Epidermal melanocyte (primary cell): ENCODE measurements at regions not wholly inside any gene's neighbourhood (a gene's known extent, or its start where the extent isn't known, plus 50 kb on each side); places are given as distances from the start of the nearest gene placed in this dataset.
"Not testable (repeated sequence)": the region's sequence is repeated elsewhere in the genome, so short reads cannot be mapped to it uniquely, and the experiment has no call there.

ENCODE experiments used
- DNase-seq: peaks from one replicate; pipeline ENCODE4 v3.0.0; 2011; ENCODE audit warnings: low spot score; ENCODE audit not compliant: insufficient read length

- DNase-seq: no peak
These were observed 192.4 kb downstream of the SEC14L1 start for GRCh38 chr17:77332981-77333685.

GRCh38 chr17:77337150-77337549 is 196.4 kb downstream of the SEC14L1 start:
- DNase-seq: no peak

GRCh38 chr17:77341069-77341541 is 200.3 kb downstream of the SEC14L1 start:
- DNase-seq: no peak

GRCh38 chr17:77342656-77342990 is 201.9 kb downstream of the SEC14L1 start:
- DNase-seq: not testable (repeated sequence)

GRCh38 chr17:77343031-77343800 is 202.4 kb downstream of the SEC14L1 start:
- DNase-seq: no peak

GRCh38 chr17:77344038-77344437 is 203.3 kb downstream of the SEC14L1 start:
- no peak for DNase-seq

- DNase-seq: no peak
These were observed 204.6 kb downstream of the SEC14L1 start for GRCh38 chr17:77345260-77345910.

GRCh38 chr17:77346765-77347164 is 206.0 kb downstream of the SEC14L1 start:
- DNase-seq: no peak

- no peak for DNase-seq
These were observed 206.8 kb downstream of the SEC14L1 start for GRCh38 chr17:77347544-77347943.

GRCh38 chr17:77349976-77350830 is 209.4 kb downstream of the SEC14L1 start:
- no peak for DNase-seq

- DNase-seq: no peak
These were observed 211.7 kb downstream of the SEC14L1 start for GRCh38 chr17:77352441-77352840.

GRCh38 chr17:77352996-77353395 is 212.2 kb downstream of the SEC14L1 start:
- DNase-seq: no peak

GRCh38 chr17:77353684-77354419 is 213.1 kb downstream of the SEC14L1 start:
- no peak for DNase-seq

GRCh38 chr17:77354420-77354669 is 213.6 kb downstream of the SEC14L1 start:
- DNase-seq: no peak

- no peak for DNase-seq
These were observed 214.1 kb downstream of the SEC14L1 start for GRCh38 chr17:77354670-77355455.

GRCh38 chr17:77356109-77356689 is 215.4 kb downstream of the SEC14L1 start:
- no peak for DNase-seq

GRCh38 chr17:77356690-77357201 is 216.0 kb downstream of the SEC14L1 start:
- no peak for DNase-seq

- DNase-seq: no peak
These were observed 218.0 kb downstream of the SEC14L1 start for GRCh38 chr17:77358801-77359200.

GRCh38 chr17:77359236-77359635 is 218.5 kb downstream of the SEC14L1 start:
- DNase-seq: no peak
